HG03175 (cell line): ENCODE measurements at regions not wholly inside any gene's neighbourhood (a gene's known extent, or its start where the extent isn't known, plus 50 kb on each side); places are given as distances from the start of the nearest gene placed in this dataset.

Experiments
- ATAC-seq: cut with Tn5 transposase; IDR thresholded peaks from one replicate; pipeline ENCODE4 v1.9.1; 2021; ENCODE audit warnings: mild to moderate bottlenecking, moderate library complexity; ENCODE audit not compliant: unreplicated experiment

GRCh38 chr20:57795977-57796560 is 86.3 kb upstream of the PMEPA1 start:
- no peak for ATAC-seq

GRCh38 chr20:57795342-57795697 is 85.5 kb upstream of the PMEPA1 start:
- ATAC-seq, result no peak

- no peak for ATAC-seq
Measured at GRCh38 chr20:57794600-57795341, 85.0 kb upstream of the PMEPA1 start.

GRCh38 chr20:57794036-57794435 is 84.2 kb upstream of the PMEPA1 start:
- no peak for ATAC-seq

- ATAC-seq, result no peak
Measured at GRCh38 chr20:57793421-57793820, 83.6 kb upstream of the PMEPA1 start.

GRCh38 chr20:57792386-57793080 is 82.7 kb upstream of the PMEPA1 start:
- ATAC-seq, result no peak

- ATAC-seq, result no peak
Measured at GRCh38 chr20:57791966-57792365, 82.2 kb upstream of the PMEPA1 start.

- no peak for ATAC-seq
Measured at GRCh38 chr20:57791178-57791962, 81.6 kb upstream of the PMEPA1 start.

- ATAC-seq, result no peak
Measured at GRCh38 chr20:57790176-57790575, 80.4 kb upstream of the PMEPA1 start.

GRCh38 chr20:57788936-57789613 is 79.3 kb upstream of the PMEPA1 start:
- no peak for ATAC-seq

GRCh38 chr20:57787990-57788781 is 78.4 kb upstream of the PMEPA1 start:
- ATAC-seq, result no peak

- no peak for ATAC-seq
Measured at GRCh38 chr20:57787151-57787989, 77.6 kb upstream of the PMEPA1 start.

GRCh38 chr20:57786304-57786932 is 76.6 kb upstream of the PMEPA1 start:
- no peak for ATAC-seq

- no peak for ATAC-seq
Measured at GRCh38 chr20:57785720-57786119, 75.9 kb upstream of the PMEPA1 start.

- ATAC-seq, result no peak
Measured at GRCh38 chr20:57785061-57785460, 75.2 kb upstream of the PMEPA1 start.

- ATAC-seq, result no peak
Measured at GRCh38 chr20:57783956-57784837, 74.4 kb upstream of the PMEPA1 start.

GRCh38 chr20:57783196-57783595 is 73.4 kb upstream of the PMEPA1 start:
- no peak for ATAC-seq

- ATAC-seq, result no peak
Measured at GRCh38 chr20:57782631-57783041, 72.8 kb upstream of the PMEPA1 start.
